ENCODE measurements at regions not wholly inside any gene's neighbourhood (a gene's known extent, or its start where the extent isn't known, plus 50 kb on each side); places are given as distances from the start of the nearest gene placed in this dataset.
A peak's percentile ranks its signal among the peaks of the same experiment; 100 is the strongest.
"Not testable (repeated sequence)": the region's sequence is repeated elsewhere in the genome, so short reads cannot be mapped to it uniquely, and the experiment has no call there.

DNA sequence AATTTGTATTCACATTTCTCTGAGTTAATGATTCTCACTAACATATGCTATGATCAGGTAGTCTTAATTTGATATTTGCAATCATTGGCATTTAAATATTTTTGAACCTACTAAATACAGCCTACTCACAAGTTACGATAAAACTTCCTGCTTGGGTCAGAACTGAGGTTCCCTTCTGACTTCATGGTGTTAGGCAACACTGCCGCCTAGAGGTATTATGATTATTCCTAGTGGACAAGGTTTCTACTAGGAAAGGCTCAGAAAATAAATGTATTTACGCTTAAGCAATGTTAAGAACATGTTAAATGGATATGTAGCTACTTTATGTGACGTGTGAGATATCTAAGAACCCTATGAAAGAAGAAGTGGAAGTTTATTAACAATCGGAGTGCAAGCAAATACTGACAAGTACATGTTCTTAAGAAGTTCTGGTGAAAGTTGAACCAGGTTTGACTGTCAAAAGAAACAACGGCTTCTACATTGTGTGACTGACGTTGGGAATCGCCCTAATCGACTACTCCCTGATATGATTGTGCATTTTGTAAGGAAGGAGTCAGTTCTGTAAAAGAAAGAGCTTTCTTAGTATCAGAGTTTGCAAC is 1395.8 kb downstream of the SLITRK5 start:
- H3K4me3 ChIP-seq (ENCODE audit: low read depth, low read length): no peak overlapping the region
- TF ChIP-seq, protein P1, sequence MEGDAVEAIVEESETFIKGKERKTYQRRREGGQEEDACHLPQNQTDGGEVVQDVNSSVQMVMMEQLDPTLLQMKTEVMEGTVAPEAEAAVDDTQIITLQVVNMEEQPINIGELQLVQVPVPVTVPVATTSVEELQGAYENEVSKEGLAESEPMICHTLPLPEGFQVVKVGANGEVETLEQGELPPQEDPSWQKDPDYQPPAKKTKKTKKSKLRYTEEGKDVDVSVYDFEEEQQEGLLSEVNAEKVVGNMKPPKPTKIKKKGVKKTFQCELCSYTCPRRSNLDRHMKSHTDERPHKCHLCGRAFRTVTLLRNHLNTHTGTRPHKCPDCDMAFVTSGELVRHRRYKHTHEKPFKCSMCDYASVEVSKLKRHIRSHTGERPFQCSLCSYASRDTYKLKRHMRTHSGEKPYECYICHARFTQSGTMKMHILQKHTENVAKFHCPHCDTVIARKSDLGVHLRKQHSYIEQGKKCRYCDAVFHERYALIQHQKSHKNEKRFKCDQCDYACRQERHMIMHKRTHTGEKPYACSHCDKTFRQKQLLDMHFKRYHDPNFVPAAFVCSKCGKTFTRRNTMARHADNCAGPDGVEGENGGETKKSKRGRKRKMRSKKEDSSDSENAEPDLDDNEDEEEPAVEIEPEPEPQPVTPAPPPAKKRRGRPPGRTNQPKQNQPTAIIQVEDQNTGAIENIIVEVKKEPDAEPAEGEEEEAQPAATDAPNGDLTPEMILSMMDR (conservative IDR thresholded peaks at IDR 0.05; ENCODE audit: low read depth, low read length): peak; percentile 81
- DNase-seq (ENCODE audit: low read depth): peak; percentile 13

DNA sequence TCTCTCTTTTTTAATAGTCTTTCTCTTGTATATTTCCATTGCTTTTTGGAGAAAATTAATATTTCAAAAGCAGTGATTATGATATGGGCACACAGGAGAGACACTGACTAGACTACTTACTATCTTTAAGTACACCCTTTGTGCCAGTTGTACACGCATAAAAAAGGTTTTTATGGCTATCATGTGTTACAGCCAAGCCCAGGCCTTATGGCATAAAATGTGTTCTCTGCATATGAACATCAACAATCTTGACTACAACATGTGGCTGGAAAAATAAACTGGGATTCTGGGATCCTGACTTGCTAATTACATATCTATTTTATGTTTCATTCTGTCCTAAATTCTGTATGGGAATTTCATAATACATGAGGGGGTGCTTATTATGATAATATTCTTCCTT is 1401.8 kb downstream of the SLITRK5 start:
- DNase-seq (ENCODE audit: low read depth): no peak
- H3K4me3 ChIP-seq (ENCODE audit: low read depth, low read length): no peak overlapping the region
- TF ChIP-seq, protein P1 (conservative IDR thresholded peaks at IDR 0.05; ENCODE audit: low read depth, low read length): no peak

DNA sequence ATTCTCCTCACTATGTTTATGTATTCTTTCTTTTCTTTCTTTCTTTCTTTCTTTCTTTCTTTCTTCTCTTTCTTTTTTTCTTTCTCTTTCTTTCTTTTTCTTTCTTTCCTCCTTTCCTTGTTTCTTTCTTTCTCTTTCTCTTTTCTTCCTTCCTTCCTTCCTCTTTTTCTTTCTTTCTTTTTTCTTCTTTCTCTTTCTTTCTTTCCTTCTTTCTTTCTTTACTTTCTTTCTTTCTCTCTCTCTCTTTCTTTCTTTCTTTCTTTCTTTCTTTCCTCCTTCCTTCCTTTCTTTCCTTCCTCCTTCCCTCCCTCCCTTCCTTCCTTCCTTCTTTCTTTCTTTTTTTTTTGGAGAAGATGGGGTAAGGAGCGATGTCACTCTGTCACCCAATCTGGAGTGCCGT is 1405.5 kb downstream of the SLITRK5 start:
- no peak for DNase-seq (ENCODE audit: low read depth)
- H3K4me3 ChIP-seq (ENCODE audit: low read depth, low read length): no peak overlapping the region
- TF ChIP-seq, protein P1 (conservative IDR thresholded peaks at IDR 0.05; ENCODE audit: low read depth, low read length): no peak

DNA sequence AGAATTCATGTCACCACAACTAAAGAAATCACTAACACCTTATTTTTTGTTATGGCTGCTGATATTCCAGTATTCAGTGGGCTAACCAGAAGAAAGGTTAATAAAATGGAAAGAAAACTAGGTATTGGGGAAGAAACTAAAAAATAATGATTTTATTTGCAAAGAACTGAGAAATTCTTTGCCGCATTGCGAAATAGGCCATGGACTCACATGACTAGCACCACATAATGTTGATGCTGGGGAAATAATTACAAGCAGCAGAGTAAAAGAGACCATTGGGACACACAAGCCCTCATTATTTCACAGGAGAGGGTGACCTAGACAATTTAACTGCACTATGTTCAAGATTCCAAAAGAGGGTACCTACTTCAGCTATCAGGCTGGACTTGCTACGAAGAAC is 1411.5 kb downstream of the SLITRK5 start:
- no peak overlapping the region for H3K4me3 ChIP-seq (ENCODE audit: low read depth, low read length)
- no peak for DNase-seq (ENCODE audit: low read depth)
- TF ChIP-seq, protein P1 (conservative IDR thresholded peaks at IDR 0.05; ENCODE audit: low read depth, low read length): no peak

DNA sequence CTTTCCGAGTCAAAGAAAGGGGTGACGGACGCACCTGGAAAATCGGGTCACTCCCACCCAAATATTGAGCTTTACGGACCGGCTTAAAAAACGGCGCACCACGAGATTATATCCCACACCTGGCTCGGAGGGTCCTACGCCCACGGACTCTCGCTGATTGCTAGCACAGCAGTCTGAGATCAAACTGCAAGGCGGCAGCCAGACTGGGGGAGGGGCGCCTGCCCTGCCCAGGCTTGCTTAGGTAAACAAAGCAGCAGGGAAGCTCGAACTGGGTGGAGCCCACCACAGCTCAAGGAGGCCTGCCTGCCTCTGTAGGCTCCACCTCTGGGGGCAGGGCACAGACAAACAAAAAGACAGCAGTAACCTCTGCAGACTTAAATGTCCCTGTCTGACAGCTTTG is 1416.9 kb downstream of the SLITRK5 start:
- H3K4me3 ChIP-seq (ENCODE audit: low read depth, low read length); DNase-seq (ENCODE audit: low read depth): not testable (repeated sequence)

DNA sequence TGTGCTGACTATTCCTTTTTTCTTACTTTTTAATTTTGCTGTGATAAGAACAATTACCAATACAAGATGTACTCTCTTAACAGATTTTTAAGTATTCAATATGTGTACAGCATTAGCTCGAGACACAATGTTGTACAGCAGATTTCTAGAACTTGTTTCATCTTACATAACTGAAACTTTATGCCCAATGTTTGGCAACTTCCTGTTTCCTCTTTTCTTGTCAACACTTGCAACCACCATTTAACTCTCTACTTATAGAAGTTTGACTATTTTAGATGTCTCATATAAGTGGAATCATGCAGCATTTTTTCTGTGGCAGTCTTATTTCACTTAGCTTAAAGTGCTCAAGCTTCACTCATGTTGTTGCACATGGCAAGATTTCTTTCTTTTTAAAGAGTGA is 1426.8 kb downstream of the SLITRK5 start:
- TF ChIP-seq, protein P1 (conservative IDR thresholded peaks at IDR 0.05; ENCODE audit: low read depth, low read length): no peak
- DNase-seq (ENCODE audit: low read depth): no peak
- H3K4me3 ChIP-seq (ENCODE audit: low read depth, low read length): no peak overlapping the region

DNA sequence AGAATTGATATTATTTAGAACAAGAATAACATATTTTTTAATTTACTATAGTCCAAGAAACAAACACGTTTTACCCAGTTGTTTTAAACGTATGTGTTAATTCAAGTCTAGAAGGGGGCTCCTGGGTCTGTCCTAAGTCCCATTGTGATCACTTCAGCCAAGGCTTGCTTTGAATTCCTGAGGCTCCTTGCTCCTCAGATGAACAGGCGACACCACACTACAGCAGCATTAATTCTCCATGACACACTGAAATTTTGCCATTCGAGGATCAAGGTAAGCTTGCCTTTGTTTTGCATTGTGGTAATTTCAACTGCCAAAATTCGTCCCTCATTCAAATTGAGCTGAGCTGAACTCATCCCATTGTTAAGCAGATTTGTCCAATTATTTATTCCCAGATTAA is 1442.6 kb downstream of the SLITRK5 start:
- TF ChIP-seq, protein P1 (conservative IDR thresholded peaks at IDR 0.05; ENCODE audit: low read depth, low read length): no peak
- no peak for DNase-seq (ENCODE audit: low read depth)
- H3K4me3 ChIP-seq (ENCODE audit: low read depth, low read length): no peak overlapping the region

Data from epithelial cell of proximal tubule (primary cell).